ENCODE measurements at regions not wholly inside any gene's neighbourhood (a gene's known extent, or its start where the extent isn't known, plus 50 kb on each side); places are given as distances from the start of the nearest gene placed in this dataset.

- Histone ChIP-seq H3K27me3 (ENCODE audit: control insufficient read depth, insufficient read depth, low read length) (no peaks in the 10 kb centered on the region), H3K36me3 (ENCODE audit: control insufficient read depth, insufficient read depth, low read length) (no peaks in the 10 kb centered on the region), H3K9me3 (ENCODE audit: control insufficient read depth, insufficient read depth, low read length) (peaks cover 5% of the 10 kb centered on the region; the same call in 1 of the 2 replicates), H3K9ac (ENCODE audit: low read depth, low read length) (no peak overlapping the region), H3K4me3 (ENCODE audit: low read depth, low read length) (no peak overlapping the region), H3K4me1 (ENCODE audit: control insufficient read depth, insufficient read depth, low read length) (peaks cover 3% of the 10 kb centered on the region; the same call in 1 of the 2 replicates), H3K27ac (ENCODE audit: low read depth, low read length) (no peak overlapping the region)
These were observed 189.3 kb downstream of the DACT1 start for GRCh38 chr14:58826845-58827686.

GRCh38 chr14:58828298-58828697 is 190.5 kb downstream of the DACT1 start:
- Histone ChIP-seq H3K4me1 (ENCODE audit: control insufficient read depth, insufficient read depth, low read length) (peaks cover 3% of the 10 kb centered on the region; the same call in 1 of the 2 replicates), H3K9ac (ENCODE audit: low read depth, low read length) (no peak overlapping the region), H3K27me3 (ENCODE audit: control insufficient read depth, insufficient read depth, low read length) (no peaks in the 10 kb centered on the region), H3K4me3 (ENCODE audit: low read depth, low read length) (no peak overlapping the region), H3K27ac (ENCODE audit: low read depth, low read length) (no peak overlapping the region), H3K36me3 (ENCODE audit: control insufficient read depth, insufficient read depth, low read length) (no peaks in the 10 kb centered on the region), H3K9me3 (ENCODE audit: control insufficient read depth, insufficient read depth, low read length) (peaks cover 9% of the 10 kb centered on the region; the same call in 1 of the 2 replicates)

DNA sequence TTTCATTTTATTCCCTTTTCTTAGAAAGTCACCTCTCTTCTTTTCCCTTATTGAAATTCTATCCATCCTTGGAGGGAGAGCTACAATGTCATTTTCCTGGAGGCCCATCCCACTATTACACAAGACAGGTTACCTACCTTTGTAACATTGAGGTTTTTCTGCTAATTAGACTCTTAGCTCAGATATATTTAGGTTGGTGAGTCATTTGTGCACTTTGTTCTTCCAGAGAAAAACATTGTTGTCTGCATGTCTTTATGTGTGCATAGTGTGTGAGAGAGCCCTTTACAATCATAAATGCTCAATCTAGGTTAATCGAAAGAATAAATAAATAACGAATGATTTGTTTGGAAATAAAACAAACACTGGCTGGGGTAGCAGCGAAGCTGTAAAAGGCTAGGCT is 191.8 kb downstream of the DACT1 start:
- no peak overlapping the region for H3K9ac ChIP-seq (ENCODE audit: low read depth, low read length)
- H3K4me3 ChIP-seq (ENCODE audit: low read depth, low read length), result no peak overlapping the region
- H3K27me3 ChIP-seq (ENCODE audit: control insufficient read depth, insufficient read depth, low read length), result no peaks in the 10 kb centered on the region
- peaks cover 13% of the 10 kb centered on the region; the same call in 1 of the 2 replicates for H3K9me3 ChIP-seq (ENCODE audit: control insufficient read depth, insufficient read depth, low read length)
- H3K4me1 ChIP-seq (ENCODE audit: control insufficient read depth, insufficient read depth, low read length), result peaks cover 3% of the 10 kb centered on the region; the same call in 1 of the 2 replicates
- no peak overlapping the region for H3K27ac ChIP-seq (ENCODE audit: low read depth, low read length)
- no peaks in the 10 kb centered on the region for H3K36me3 ChIP-seq (ENCODE audit: control insufficient read depth, insufficient read depth, low read length)

DNA sequence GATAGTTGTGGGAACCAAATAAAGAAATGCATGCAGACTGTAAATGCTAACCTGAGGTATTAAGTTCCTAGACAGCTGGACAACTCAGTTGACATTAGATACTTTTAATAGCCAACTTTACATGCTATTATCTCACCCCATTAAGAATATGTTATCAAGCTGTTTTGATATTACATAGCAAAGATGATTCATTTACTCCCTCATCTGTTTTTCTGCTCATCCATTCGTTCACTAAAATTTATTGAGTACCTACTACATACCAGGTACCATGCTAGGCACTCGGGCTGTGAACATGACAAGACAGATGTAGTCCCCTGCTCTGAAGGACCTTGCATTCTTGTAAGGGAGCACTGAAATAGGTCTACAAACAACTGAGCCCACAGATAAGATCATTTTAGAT is 192.4 kb downstream of the DACT1 start:
- Histone ChIP-seq H3K27ac (ENCODE audit: low read depth, low read length) (no peak overlapping the region), H3K27me3 (ENCODE audit: control insufficient read depth, insufficient read depth, low read length) (no peaks in the 10 kb centered on the region), H3K4me3 (ENCODE audit: low read depth, low read length) (no peak overlapping the region), H3K9ac (ENCODE audit: low read depth, low read length) (no peak overlapping the region), H3K36me3 (ENCODE audit: control insufficient read depth, insufficient read depth, low read length) (no peaks in the 10 kb centered on the region), H3K4me1 (ENCODE audit: control insufficient read depth, insufficient read depth, low read length) (peaks cover 3% of the 10 kb centered on the region; the same call in 1 of the 2 replicates), H3K9me3 (ENCODE audit: control insufficient read depth, insufficient read depth, low read length) (peaks cover 13% of the 10 kb centered on the region; the same call in 1 of the 2 replicates)

DNA sequence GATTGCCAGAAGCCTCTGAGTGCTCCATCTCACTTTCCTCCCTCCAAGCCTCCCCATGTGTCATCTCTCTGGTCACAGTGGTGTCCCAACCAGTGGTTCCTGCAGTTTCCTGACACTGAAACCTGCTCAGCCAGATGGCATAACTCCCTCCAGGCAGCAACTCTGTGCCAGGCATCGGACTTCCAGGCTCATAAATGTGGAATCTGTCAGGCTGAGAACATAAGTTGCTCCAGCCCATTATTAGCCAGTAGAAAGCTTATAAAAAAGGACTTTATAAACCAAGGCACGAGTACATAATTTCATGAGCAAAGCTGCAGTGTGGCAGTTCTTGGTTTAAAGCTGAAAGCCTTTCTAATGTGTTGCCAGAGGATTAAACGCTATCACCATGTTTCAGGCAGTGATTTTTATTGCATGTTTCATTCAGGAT is 194.3 kb downstream of the DACT1 start:
- no peak overlapping the region for H3K4me3 ChIP-seq (ENCODE audit: low read depth, low read length)
- H3K27me3 ChIP-seq (ENCODE audit: control insufficient read depth, insufficient read depth, low read length), result no peaks in the 10 kb centered on the region
- no peaks in the 10 kb centered on the region for H3K36me3 ChIP-seq (ENCODE audit: control insufficient read depth, insufficient read depth, low read length)
- H3K4me1 ChIP-seq (ENCODE audit: control insufficient read depth, insufficient read depth, low read length), result peaks cover 3% of the 10 kb centered on the region; the same call in 1 of the 2 replicates
- H3K9ac ChIP-seq (ENCODE audit: low read depth, low read length), result no peak overlapping the region
- peaks cover 12% of the 10 kb centered on the region; the same call in 1 of the 2 replicates for H3K9me3 ChIP-seq (ENCODE audit: control insufficient read depth, insufficient read depth, low read length)
- no peak overlapping the region for H3K27ac ChIP-seq (ENCODE audit: low read depth, low read length)

- Histone ChIP-seq H3K9me3 (ENCODE audit: control insufficient read depth, insufficient read depth, low read length) (0 out of 2 replicates have a peak, but pooled peaks cover 8% of the 10 kb centered on the region), H3K27ac (ENCODE audit: low read depth, low read length) (no peak overlapping the region), H3K27me3 (ENCODE audit: control insufficient read depth, insufficient read depth, low read length) (no peaks in the 10 kb centered on the region), H3K36me3 (ENCODE audit: control insufficient read depth, insufficient read depth, low read length) (no peaks in the 10 kb centered on the region), H3K4me3 (ENCODE audit: low read depth, low read length) (no peak overlapping the region), H3K4me1 (ENCODE audit: control insufficient read depth, insufficient read depth, low read length) (peaks cover 3% of the 10 kb centered on the region; the same call in 1 of the 2 replicates), H3K9ac (ENCODE audit: low read depth, low read length) (no peak overlapping the region)
These were observed 196.0 kb downstream of the DACT1 start for GRCh38 chr14:58833634-58834378.

- no peaks in the 10 kb centered on the region for H3K27me3 ChIP-seq (ENCODE audit: control insufficient read depth, insufficient read depth, low read length)
- no peak overlapping the region for H3K9ac ChIP-seq (ENCODE audit: low read depth, low read length)
- H3K4me3 ChIP-seq (ENCODE audit: low read depth, low read length), result no peak overlapping the region
- H3K27ac ChIP-seq (ENCODE audit: low read depth, low read length), result no peak overlapping the region
- 0 out of 2 replicates have a peak, but pooled peaks cover 8% of the 10 kb centered on the region for H3K9me3 ChIP-seq (ENCODE audit: control insufficient read depth, insufficient read depth, low read length)
- peaks cover 13% of the 10 kb centered on the region; the same call in 1 of the 2 replicates for H3K4me1 ChIP-seq (ENCODE audit: control insufficient read depth, insufficient read depth, low read length)
- no peaks in the 10 kb centered on the region for H3K36me3 ChIP-seq (ENCODE audit: control insufficient read depth, insufficient read depth, low read length)
These were observed 198.7 kb downstream of the DACT1 start for GRCh38 chr14:58836303-58836974.

DNA sequence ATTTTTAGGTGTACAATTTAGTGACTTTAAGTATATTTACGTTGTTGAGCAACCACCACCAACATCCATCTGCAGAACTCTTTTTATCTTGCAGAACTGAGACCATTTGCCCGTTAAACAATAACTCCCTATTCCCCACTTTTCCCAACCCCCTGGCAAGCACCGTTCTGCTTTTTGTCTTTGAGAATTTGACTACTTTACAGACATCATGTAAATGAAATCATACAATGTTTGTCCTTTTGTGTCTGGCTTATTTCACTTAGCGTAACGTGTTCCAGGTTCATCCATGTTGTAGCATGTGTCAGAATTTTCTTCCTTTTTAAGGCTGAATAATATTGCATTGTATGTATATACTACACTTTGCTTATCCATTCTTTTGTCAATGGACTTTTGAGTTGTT is 201.5 kb downstream of the DACT1 start:
- Histone ChIP-seq H3K4me1 (ENCODE audit: control insufficient read depth, insufficient read depth, low read length) (peaks cover 13% of the 10 kb centered on the region; the same call in 1 of the 2 replicates), H3K9me3 (ENCODE audit: control insufficient read depth, insufficient read depth, low read length) (no peaks in the 10 kb centered on the region), H3K36me3 (ENCODE audit: control insufficient read depth, insufficient read depth, low read length) (no peaks in the 10 kb centered on the region), H3K27me3 (ENCODE audit: control insufficient read depth, insufficient read depth, low read length) (no peaks in the 10 kb centered on the region), H3K27ac (ENCODE audit: low read depth, low read length) (no peak overlapping the region), H3K4me3 (ENCODE audit: low read depth, low read length) (no peak overlapping the region), H3K9ac (ENCODE audit: low read depth, low read length) (no peak overlapping the region)

- Histone ChIP-seq H3K27ac (ENCODE audit: low read depth, low read length) (no peak overlapping the region), H3K4me1 (ENCODE audit: control insufficient read depth, insufficient read depth, low read length) (peaks cover 21% of the 10 kb centered on the region), H3K36me3 (ENCODE audit: control insufficient read depth, insufficient read depth, low read length) (no peaks in the 10 kb centered on the region), H3K9ac (ENCODE audit: low read depth, low read length) (no peak overlapping the region), H3K27me3 (ENCODE audit: control insufficient read depth, insufficient read depth, low read length) (no peaks in the 10 kb centered on the region), H3K4me3 (ENCODE audit: low read depth, low read length) (no peak overlapping the region), H3K9me3 (ENCODE audit: control insufficient read depth, insufficient read depth, low read length) (no peaks in the 10 kb centered on the region)
These were observed 206.8 kb downstream of the DACT1 start for GRCh38 chr14:58844544-58844943.

DNA sequence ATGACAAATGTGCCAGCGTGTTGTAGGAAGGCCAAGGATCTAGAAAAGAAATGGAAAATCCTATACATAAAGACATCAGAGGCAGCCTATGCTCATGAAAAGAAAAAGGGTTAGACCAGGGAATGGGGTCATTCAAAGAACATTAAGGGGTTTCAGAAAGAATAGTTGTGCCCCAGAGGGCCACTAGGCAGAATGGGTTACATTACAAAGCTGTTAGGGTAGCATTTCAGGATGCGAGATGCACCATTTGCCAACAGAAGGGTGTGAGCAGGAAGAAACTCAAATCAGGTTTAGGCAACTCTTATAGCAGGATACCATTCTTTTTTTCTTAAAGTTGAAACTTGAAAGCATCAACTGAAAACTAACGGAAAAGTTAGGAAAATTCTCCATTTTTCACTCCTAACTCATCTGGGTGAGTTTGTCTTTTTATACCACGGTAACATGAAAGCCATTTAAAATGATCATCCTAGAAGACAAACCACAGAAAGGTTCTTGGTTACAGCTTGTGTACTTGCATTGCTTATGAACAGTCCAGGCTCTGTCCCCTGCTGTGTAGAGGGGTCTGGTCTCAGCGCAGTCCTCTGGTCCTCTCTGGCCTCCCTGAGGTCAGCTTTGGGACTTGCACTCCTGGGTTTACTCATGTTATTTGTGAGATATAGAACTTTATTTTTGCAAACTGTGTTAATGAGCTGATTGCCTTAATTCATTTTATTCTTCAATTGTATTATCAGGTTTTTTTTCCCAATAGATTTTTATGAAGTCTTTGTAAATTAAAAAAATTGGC is 209.1 kb downstream of the DACT1 start:
- H3K27ac ChIP-seq (ENCODE audit: low read depth, low read length), result no peak overlapping the region
- H3K9ac ChIP-seq (ENCODE audit: low read depth, low read length), result no peak overlapping the region

More for the DNA sequence above, 209.1 kb downstream of the DACT1 start:
- Histone ChIP-seq H3K36me3 (ENCODE audit: control insufficient read depth, insufficient read depth, low read length) (no peaks in the 10 kb centered on the region), H3K27me3 (ENCODE audit: control insufficient read depth, insufficient read depth, low read length) (no peaks in the 10 kb centered on the region), H3K4me1 (ENCODE audit: control insufficient read depth, insufficient read depth, low read length) (peaks cover 12% of the 10 kb centered on the region), H3K9me3 (ENCODE audit: control insufficient read depth, insufficient read depth, low read length) (no peaks in the 10 kb centered on the region), H3K4me3 (ENCODE audit: low read depth, low read length) (no peak overlapping the region)

Data from HUES48 (cell line).